GM12878 (cell line): ENCODE measurements at regions not wholly inside any gene's neighbourhood (a gene's known extent, or its start where the extent isn't known, plus 50 kb on each side); places are given as distances from the start of the nearest gene placed in this dataset.

Experiments used
- ATAC-seq: fragments of 200-7000 bp; cut with Tn5 transposase; 3 replicates; pipeline ENCODE4 v1.9.1; 2020; ENCODE audit warnings: mild to moderate bottlenecking, moderate library complexity
- BruUV-seq: library from RNA; stranded (reverse); fragments of 400-500 nt; replicated peaks from 2 replicates; lab custom pipeline; 2021; lab: Mats Ljungman, UMichigan
- CTCF ChIA-PET: fragments of 300-600 bp; sonication (Branson Sonifier 250); formaldehyde crosslinking; extraction: SDS; loops from one replicate; lab custom pipeline; 2021; ENCODE audit warnings: inconsistent platforms; lab: Yijun Ruan, JAX
- POLR2A ChIA-PET: fragments of 350-600 bp; formaldehyde crosslinking; extraction: SDS; loops from one replicate; lab custom pipeline; 2021; ENCODE audit warnings: inconsistent platforms; lab: Charles Lee
- RAD21 ChIA-PET: fragments of 300-600 bp; sonication (Branson Sonifier 250); formaldehyde crosslinking; loops from one replicate; lab custom pipeline; 2023; ENCODE audit warnings: antibody characterized with exemption; ENCODE audit not compliant: unreplicated experiment; lab: Charles Lee
- SMC1A ChIA-PET: fragments of 300-600 bp; sonication (Branson Sonifier 250); formaldehyde crosslinking; loops from one replicate; lab custom pipeline; 2023; ENCODE audit not compliant: unreplicated experiment, uncharacterized antibody; lab: Charles Lee
- DNase-seq: peaks from one replicate; pipeline ENCODE4 v3.0.0-alpha.2; 2011; ENCODE audit warnings: low read depth, low spot score
- FAIRE-seq: peaks from 3 replicates; lab custom pipeline; 2011; peaks lifted over from hg19 to GRCh38; lab: Jason Lieb, UNC
- H2AFZ ChIP-seq: 2 replicates; pipeline ENCODE4 v1.6.0; 2011; ENCODE audit warnings: low read depth, low read length, control low read depth; ENCODE audit not compliant: control insufficient read depth
- H3K27ac ChIP-seq: 2 replicates; pipeline ENCODE4 v1.5.1; 2011; ENCODE audit warnings: control low read depth; ENCODE audit not compliant: control insufficient read depth, insufficient read depth
- H3K27me3 ChIP-seq, 2 experiments: replicated peaks in 1 of 2; 2 replicates each; pipeline versions ENCODE4 v1.6.0 to v1.6.1; 2011; ENCODE audit warnings: low read length in 1 of 2; ENCODE audit not compliant: control insufficient read depth in 2 of 2, insufficient read depth in 2 of 2
- H3K36me3 ChIP-seq, 2 experiments: 2 replicates each; pipeline ENCODE4 v1.5.1; 2011; ENCODE audit warnings: low read length in 1 of 2; ENCODE audit not compliant: control insufficient read depth in 2 of 2, insufficient read depth in 2 of 2
- H3K4me1 ChIP-seq: 2 replicates; pipeline ENCODE4 v1.6.1; 2011; ENCODE audit warnings: mild to moderate bottlenecking, low read length, moderate library complexity, mixed read lengths; ENCODE audit not compliant: control insufficient read depth, insufficient read depth
- H3K4me2 ChIP-seq: 2 replicates; pipeline ENCODE4 v1.6.0; 2011; ENCODE audit warnings: control low read depth; ENCODE audit not compliant: control insufficient read depth, insufficient read depth
- H3K4me3 ChIP-seq: fragments of 200-600 bp; sonication (generic); 2 replicates; pipeline ENCODE4 v1.5.1; 2016
- H3K79me2 ChIP-seq: 2 replicates; pipeline ENCODE4 v1.6.0; 2011; ENCODE audit warnings: low read length; ENCODE audit not compliant: control insufficient read depth, insufficient read depth
- H3K9ac ChIP-seq: 2 replicates; pipeline ENCODE4 v1.8.0; 2011; ENCODE audit warnings: low read length, control low read depth, mixed read lengths; ENCODE audit not compliant: control insufficient read depth, insufficient read depth
- H3K9me3 ChIP-seq: replicated peaks from 3 replicates; pipeline ENCODE4 v1.5.1; 2011; ENCODE audit warnings: mild to moderate bottlenecking, low read length; ENCODE audit not compliant: control insufficient read depth, insufficient read depth
- H4K20me1 ChIP-seq: 2 replicates; pipeline ENCODE4 v1.6.0; 2011; ENCODE audit not compliant: control insufficient read depth, insufficient read depth
- ASH2L ChIP-seq: fragments of 300-600, 200-600 bp; sonication (generic); IDR thresholded peaks from 2 replicates; pipeline ENCODE4 v1.6.1; 2017; ENCODE audit warnings: low read depth, mild to moderate bottlenecking, borderline replicate concordance
- CHD1 ChIP-seq: IDR thresholded peaks from 2 replicates; pipeline ENCODE4 v1.6.1; 2012; ENCODE audit warnings: low read depth, low read length, improper control_type of control experiment
- EED ChIP-seq: sonication (generic); IDR thresholded peaks from 2 replicates; pipeline ENCODE4 v1.6.1; 2016; ENCODE audit warnings: antibody characterized with exemption, low read depth
- EGR1 ChIP-seq, 2 experiments: IDR thresholded peaks; 1 replicate in 1 of 2; 2 replicates in 1 of 2; pipeline ENCODE4 v1.6.1; 2011 to 2012; ENCODE audit warnings: low read depth in 2 of 2, low read length in 2 of 2, borderline replicate concordance in 1 of 2, mild to moderate bottlenecking in 1 of 2, moderate library complexity in 1 of 2
- FOXK2 ChIP-seq: fragments of 450-650 bp; IDR thresholded peaks from 2 replicates; pipeline ENCODE4 v1.6.1; 2017; ENCODE audit warnings: mild to moderate bottlenecking, moderate library complexity
- FOXM1 ChIP-seq: IDR thresholded peaks from 2 replicates; pipeline ENCODE4 v1.6.1; 2012; ENCODE audit warnings: low read depth, mild to moderate bottlenecking, inconsistent platforms, low read length, moderate library complexity
- MXI1 ChIP-seq: fragments of 150-350 bp; IDR thresholded peaks from 2 replicates; pipeline ENCODE4 v1.6.1; 2011; ENCODE audit warnings: low read depth, mild to moderate bottlenecking, inconsistent platforms, low read length, improper control_type of control experiment
- RBBP5 ChIP-seq: fragments of 200-600 bp; sonication (generic); conservative IDR thresholded peaks from 2 replicates; pipeline ENCODE4 v1.6.1; 2016
- RELA ChIP-seq: fragments of 450-650 bp; IDR thresholded peaks from 2 replicates; pipeline ENCODE4 v1.8.0; 2014; ENCODE audit warnings: borderline replicate concordance; ENCODE audit not compliant: partially characterized antibody
- SMAD5 ChIP-seq: IDR thresholded peaks from 2 replicates; pipeline ENCODE4 v1.6.1; 2016; ENCODE audit warnings: antibody characterized with exemption, low read depth
- SREBF2 ChIP-seq: IDR thresholded peaks from 2 replicates; pipeline ENCODE4 v1.6.1; 2012; ENCODE audit warnings: mild to moderate bottlenecking, low read length
- STAT1 ChIP-seq: fragments of 450-650 bp; conservative IDR thresholded peaks from 2 replicates; pipeline ENCODE4 v1.6.1; 2014; ENCODE audit warnings: antibody characterized with exemption, mild to moderate bottlenecking
- STAT3 ChIP-seq: IDR thresholded peaks from 2 replicates; pipeline ENCODE4 v1.6.1; 2011; ENCODE audit warnings: low read depth, low read length, improper control_type of control experiment
- TCF3 ChIP-seq: IDR thresholded peaks from 2 replicates; pipeline ENCODE4 v1.6.1; 2012; ENCODE audit warnings: low read depth, mild to moderate bottlenecking, low read length, borderline replicate concordance; ENCODE audit not compliant: insufficient read depth
- ZNF274 ChIP-seq: IDR thresholded peaks from one replicate; pipeline ENCODE4 v1.8.0; 2011; ENCODE audit not compliant: insufficient read length, insufficient read depth
- ZNF384 ChIP-seq: IDR thresholded peaks from 2 replicates; pipeline ENCODE4 v1.6.1; 2012; ENCODE audit warnings: low read depth, mild to moderate bottlenecking, low read length, improper control_type of control experiment, borderline replicate concordance
- ZNF622 ChIP-seq: fragments of 450-650 bp; IDR thresholded peaks from 2 replicates; pipeline ENCODE4 v1.6.1; 2017; ENCODE audit warnings: mild to moderate bottlenecking, inconsistent platforms
- WGBS: methylation state at CpG from one replicate; pipeline ENCODE4 v1.1.6; 2016; ENCODE audit warnings: low lambda C conversion rate; ENCODE audit not compliant: insufficient replicate concordance, insufficient coverage; ENCODE audit errors: missing lambda C conversion rate; 5-methylcytosine and 5-hydroxymethylcytosine counted together
- in situ Hi-C: fragments of 300-500 bp; cut with MboI; formaldehyde crosslinking; loops from 9 replicates; pipeline ENCODE4 v1.14.3; 2018; ENCODE audit warnings: mixed read lengths
- intact Hi-C: fragments of 100-400 bp; cut with micrococcal nuclease; formaldehyde crosslinking; loops from one replicate; pipeline ENCODE4 v1.14.2; 2022; ENCODE audit not compliant: unreplicated experiment
- TF ChIP-seq, protein P1 (sequence below): IDR thresholded peaks from 2 replicates; pipeline ENCODE4 v1.6.1; 2012; ENCODE audit warnings: low read depth, low read length, improper control_type of control experiment
- TF ChIP-seq, protein P2 (sequence below): fragments of 450-650 bp; IDR thresholded peaks from 2 replicates; pipeline ENCODE4 v1.6.1; 2017; ENCODE audit warnings: mild to moderate bottlenecking, low read depth, inconsistent platforms; ENCODE audit not compliant: poor library complexity, severe bottlenecking
- TF ChIP-seq, protein P3 (sequence below): IDR thresholded peaks from 2 replicates; pipeline ENCODE4 v1.6.1; 2011; ENCODE audit warnings: low read depth, mild to moderate bottlenecking, low read length, moderate library complexity, borderline replicate concordance; ENCODE audit errors: extremely low read depth

DNA sequence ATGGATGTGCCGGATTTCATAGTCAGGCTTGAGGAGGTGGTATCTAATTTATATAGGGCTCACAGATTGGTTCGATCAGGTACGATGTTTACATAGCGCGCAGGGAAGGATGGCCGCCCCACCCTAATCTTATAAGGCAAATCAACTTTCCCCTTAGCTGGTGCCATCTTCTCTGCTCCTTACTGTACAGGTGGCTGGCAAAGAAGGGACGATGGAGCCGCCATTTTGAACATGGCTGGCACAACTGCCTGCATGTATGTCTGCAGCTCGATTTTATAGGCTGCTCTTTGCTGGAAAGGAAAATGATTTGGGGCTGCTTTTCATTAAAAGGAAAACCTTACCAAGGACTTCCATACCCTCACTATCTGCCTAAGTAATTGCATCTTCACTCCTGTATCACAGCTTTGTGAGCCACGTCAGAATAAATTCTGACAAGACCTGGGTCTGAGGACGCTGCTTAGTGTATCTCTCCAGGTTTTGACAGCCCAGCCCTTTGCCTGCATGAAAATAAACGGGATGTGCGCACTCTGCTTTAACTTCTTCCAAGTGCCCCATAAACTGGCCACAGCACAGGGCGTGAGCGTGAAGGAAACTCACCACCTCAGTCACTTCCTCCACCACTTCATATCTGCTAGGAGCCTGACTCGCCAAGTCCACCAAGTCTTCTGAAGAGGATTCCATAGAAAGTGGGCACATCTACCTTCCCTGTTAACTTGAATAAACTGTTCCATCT lies 109.4 kb upstream of the ARMC2 start:
- Histone ChIP-seq H3K4me1 (no peaks in the 10 kb centered on the region), H3K27me3 (peaks cover 1 to 2% of the 10 kb centered on the region in 2 experiments; a peak in 3 of 4 replicates), H3K36me3 (no peaks in the 10 kb centered on the region), H3K9ac (no peak overlapping the region), H3K4me3 (no peak overlapping the region), H3K4me2 (no peak overlapping the region), H3K27ac (no peak overlapping the region), H4K20me1 (no peaks in the 10 kb centered on the region), H3K79me2 (no peaks in the 10 kb centered on the region), H2AFZ (no peak overlapping the region), H3K9me3 (no peaks in the 10 kb centered on the region)
- SMC1A ChIA-PET = no interaction called here
- in situ Hi-C loops (no loop called here), intact Hi-C loops (no loop called here)
- CTCF ChIA-PET = no interaction called here
- 75% methylated on average over 16 of the region's 16 CpGs for WGBS
- RAD21 ChIA-PET = no interaction called here
- no TSS peak for BruUV-seq
- TF ChIP-seq ZNF274 = no peak
- TF ChIP-seq STAT3 = no peak
- TF ChIP-seq, protein P1, sequence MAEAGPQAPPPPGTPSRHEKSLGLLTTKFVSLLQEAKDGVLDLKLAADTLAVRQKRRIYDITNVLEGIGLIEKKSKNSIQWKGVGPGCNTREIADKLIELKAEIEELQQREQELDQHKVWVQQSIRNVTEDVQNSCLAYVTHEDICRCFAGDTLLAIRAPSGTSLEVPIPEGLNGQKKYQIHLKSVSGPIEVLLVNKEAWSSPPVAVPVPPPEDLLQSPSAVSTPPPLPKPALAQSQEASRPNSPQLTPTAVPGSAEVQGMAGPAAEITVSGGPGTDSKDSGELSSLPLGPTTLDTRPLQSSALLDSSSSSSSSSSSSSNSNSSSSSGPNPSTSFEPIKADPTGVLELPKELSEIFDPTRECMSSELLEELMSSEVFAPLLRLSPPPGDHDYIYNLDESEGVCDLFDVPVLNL = no peak
- no peak for TF ChIP-seq CHD1
- no peak for TF ChIP-seq EED
- TF ChIP-seq, protein P2, sequence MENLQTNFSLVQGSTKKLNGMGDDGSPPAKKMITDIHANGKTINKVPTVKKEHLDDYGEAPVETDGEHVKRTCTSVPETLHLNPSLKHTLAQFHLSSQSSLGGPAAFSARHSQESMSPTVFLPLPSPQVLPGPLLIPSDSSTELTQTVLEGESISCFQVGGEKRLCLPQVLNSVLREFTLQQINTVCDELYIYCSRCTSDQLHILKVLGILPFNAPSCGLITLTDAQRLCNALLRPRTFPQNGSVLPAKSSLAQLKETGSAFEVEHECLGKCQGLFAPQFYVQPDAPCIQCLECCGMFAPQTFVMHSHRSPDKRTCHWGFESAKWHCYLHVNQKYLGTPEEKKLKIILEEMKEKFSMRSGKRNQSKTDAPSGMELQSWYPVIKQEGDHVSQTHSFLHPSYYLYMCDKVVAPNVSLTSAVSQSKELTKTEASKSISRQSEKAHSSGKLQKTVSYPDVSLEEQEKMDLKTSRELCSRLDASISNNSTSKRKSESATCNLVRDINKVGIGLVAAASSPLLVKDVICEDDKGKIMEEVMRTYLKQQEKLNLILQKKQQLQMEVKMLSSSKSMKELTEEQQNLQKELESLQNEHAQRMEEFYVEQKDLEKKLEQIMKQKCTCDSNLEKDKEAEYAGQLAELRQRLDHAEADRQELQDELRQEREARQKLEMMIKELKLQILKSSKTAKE = no peak
- no peak for TF ChIP-seq RELA
- no peak for TF ChIP-seq FOXK2
- TF ChIP-seq SREBF2 = no peak
- TF ChIP-seq ZNF622 = no peak
- TF ChIP-seq RBBP5 = no peak
- no peak for TF ChIP-seq STAT1
- TF ChIP-seq ZNF384 = no peak
- no peak for TF ChIP-seq SMAD5
- TF ChIP-seq EGR1 (IDR thresholded peaks at IDR 0.05; ENCODE audit: borderline replicate concordance in 1 of 2, low read depth in 2 of 2, low read length in 2 of 2) = no peak
- no peak for TF ChIP-seq TCF3
- no peak for TF ChIP-seq MXI1
- no peak for TF ChIP-seq FOXM1
- TF ChIP-seq, protein P3, sequence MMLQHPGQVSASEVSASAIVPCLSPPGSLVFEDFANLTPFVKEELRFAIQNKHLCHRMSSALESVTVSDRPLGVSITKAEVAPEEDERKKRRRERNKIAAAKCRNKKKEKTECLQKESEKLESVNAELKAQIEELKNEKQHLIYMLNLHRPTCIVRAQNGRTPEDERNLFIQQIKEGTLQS = no peak
- no peak for TF ChIP-seq ASH2L
- POLR2A ChIA-PET = no interaction called here
- no peak for ATAC-seq
- no peak for FAIRE-seq
- DNase-seq = no peak
